ENCODE measurements at regions not wholly inside any gene's neighbourhood (a gene's known extent, or its start where the extent isn't known, plus 50 kb on each side); places are given as distances from the start of the nearest gene placed in this dataset.

GRCh38 chr5:77871946-77872345, 95.8 kb upstream of the TBCA start:
- H3K4me2 ChIP-seq (ENCODE audit: control insufficient read depth, insufficient read depth), result no peak overlapping the region
- ChIA-PET RAD21 (ENCODE audit: unreplicated experiment) (no interaction called here), SMC1A (ENCODE audit: uncharacterized antibody, unreplicated experiment) (interaction anchor here (0.7 to 2.1 kb wide), 7 partner anchors 8 to 279 kb away, joined by 3 to 6 read pairs (median 3); no protein-coding TSS in a partner anchor), CTCF (interaction anchor here (0.8 to 2.2 kb wide), 3 partner anchors 9 to 136 kb away, joined by 4 to 9 read pairs (median 5); no protein-coding TSS in a partner anchor), POLR2A (no interaction called here)
- H3K4me3 ChIP-seq, result no peak overlapping the region
- no peak for DNase-seq (ENCODE audit: low read depth, low spot score)
- no peaks in the 10 kb centered on the region for H3K27me3 ChIP-seq (replicated peaks in 1 of 2; ENCODE audit: control insufficient read depth in 2 of 2, insufficient read depth in 2 of 2, low read length in 1 of 2)
- H3K27ac ChIP-seq (ENCODE audit: control insufficient read depth, insufficient read depth), result no peak overlapping the region
- no peaks in the 10 kb centered on the region for H3K9me3 ChIP-seq (replicated peaks; ENCODE audit: control insufficient read depth, insufficient read depth, low read length)
- H3K9ac ChIP-seq (ENCODE audit: control insufficient read depth, insufficient read depth, low read length), result no peak overlapping the region
- peaks cover 5% of the 10 kb centered on the region; the same call in 1 of the 2 replicates for H3K4me1 ChIP-seq (ENCODE audit: control insufficient read depth, insufficient read depth, low read length)
- BruUV-seq (replicated peaks), result no TSS peak
- no peaks in the 10 kb centered on the region for H3K79me2 ChIP-seq (ENCODE audit: control insufficient read depth, insufficient read depth, low read length)
- 52% methylated on average over 4 of the region's 4 CpGs for WGBS (ENCODE audit: insufficient coverage, insufficient replicate concordance, low lambda C conversion rate, missing lambda C conversion rate)
- in situ Hi-C loops (cut with MboI) (no loop called here), intact Hi-C loops (cut with micrococcal nuclease; ENCODE audit: unreplicated experiment) (no loop called here)
- ATAC-seq, result no peak
- no peaks in the 10 kb centered on the region for H3K36me3 ChIP-seq (ENCODE audit: control insufficient read depth in 2 of 2, insufficient read depth in 2 of 2, low read length in 1 of 2)
- H4K20me1 ChIP-seq (ENCODE audit: control insufficient read depth, insufficient read depth), result no peaks in the 10 kb centered on the region
- TF ChIP-seq EGR1 (IDR thresholded peaks at IDR 0.05; ENCODE audit: borderline replicate concordance in 1 of 2, low read depth in 2 of 2, low read length in 2 of 2) (no peak), SUZ12 (IDR thresholded peaks at IDR 0.05; ENCODE audit: unreplicated experiment) (no peak), FOS (IDR thresholded peaks at IDR 0.05; ENCODE audit: borderline replicate concordance, extremely low read depth, insufficient read length) (no peak), IRF4 (IDR thresholded peaks at IDR 0.05; ENCODE audit: low read depth, low read length) (no peak), EP300 (IDR thresholded peaks at IDR 0.05; ENCODE audit: borderline replicate concordance in 1 of 2, control insufficient read depth in 1 of 2, low read depth in 2 of 2, low read length in 2 of 2) (no peak), ZNF384 (IDR thresholded peaks at IDR 0.05; ENCODE audit: borderline replicate concordance, low read depth, low read length) (no peak), NRF1 (conservative IDR thresholded peaks at IDR 0.05; ENCODE audit: low read depth, low read length) (no peak), SREBF1 (IDR thresholded peaks at IDR 0.05; ENCODE audit: low read length) (no peak)
- TF ChIP-seq, protein P1, sequence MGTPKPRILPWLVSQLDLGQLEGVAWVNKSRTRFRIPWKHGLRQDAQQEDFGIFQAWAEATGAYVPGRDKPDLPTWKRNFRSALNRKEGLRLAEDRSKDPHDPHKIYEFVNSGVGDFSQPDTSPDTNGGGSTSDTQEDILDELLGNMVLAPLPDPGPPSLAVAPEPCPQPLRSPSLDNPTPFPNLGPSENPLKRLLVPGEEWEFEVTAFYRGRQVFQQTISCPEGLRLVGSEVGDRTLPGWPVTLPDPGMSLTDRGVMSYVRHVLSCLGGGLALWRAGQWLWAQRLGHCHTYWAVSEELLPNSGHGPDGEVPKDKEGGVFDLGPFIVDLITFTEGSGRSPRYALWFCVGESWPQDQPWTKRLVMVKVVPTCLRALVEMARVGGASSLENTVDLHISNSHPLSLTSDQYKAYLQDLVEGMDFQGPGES (IDR thresholded peaks at IDR 0.05), result no peak
- TF ChIP-seq, protein P2, sequence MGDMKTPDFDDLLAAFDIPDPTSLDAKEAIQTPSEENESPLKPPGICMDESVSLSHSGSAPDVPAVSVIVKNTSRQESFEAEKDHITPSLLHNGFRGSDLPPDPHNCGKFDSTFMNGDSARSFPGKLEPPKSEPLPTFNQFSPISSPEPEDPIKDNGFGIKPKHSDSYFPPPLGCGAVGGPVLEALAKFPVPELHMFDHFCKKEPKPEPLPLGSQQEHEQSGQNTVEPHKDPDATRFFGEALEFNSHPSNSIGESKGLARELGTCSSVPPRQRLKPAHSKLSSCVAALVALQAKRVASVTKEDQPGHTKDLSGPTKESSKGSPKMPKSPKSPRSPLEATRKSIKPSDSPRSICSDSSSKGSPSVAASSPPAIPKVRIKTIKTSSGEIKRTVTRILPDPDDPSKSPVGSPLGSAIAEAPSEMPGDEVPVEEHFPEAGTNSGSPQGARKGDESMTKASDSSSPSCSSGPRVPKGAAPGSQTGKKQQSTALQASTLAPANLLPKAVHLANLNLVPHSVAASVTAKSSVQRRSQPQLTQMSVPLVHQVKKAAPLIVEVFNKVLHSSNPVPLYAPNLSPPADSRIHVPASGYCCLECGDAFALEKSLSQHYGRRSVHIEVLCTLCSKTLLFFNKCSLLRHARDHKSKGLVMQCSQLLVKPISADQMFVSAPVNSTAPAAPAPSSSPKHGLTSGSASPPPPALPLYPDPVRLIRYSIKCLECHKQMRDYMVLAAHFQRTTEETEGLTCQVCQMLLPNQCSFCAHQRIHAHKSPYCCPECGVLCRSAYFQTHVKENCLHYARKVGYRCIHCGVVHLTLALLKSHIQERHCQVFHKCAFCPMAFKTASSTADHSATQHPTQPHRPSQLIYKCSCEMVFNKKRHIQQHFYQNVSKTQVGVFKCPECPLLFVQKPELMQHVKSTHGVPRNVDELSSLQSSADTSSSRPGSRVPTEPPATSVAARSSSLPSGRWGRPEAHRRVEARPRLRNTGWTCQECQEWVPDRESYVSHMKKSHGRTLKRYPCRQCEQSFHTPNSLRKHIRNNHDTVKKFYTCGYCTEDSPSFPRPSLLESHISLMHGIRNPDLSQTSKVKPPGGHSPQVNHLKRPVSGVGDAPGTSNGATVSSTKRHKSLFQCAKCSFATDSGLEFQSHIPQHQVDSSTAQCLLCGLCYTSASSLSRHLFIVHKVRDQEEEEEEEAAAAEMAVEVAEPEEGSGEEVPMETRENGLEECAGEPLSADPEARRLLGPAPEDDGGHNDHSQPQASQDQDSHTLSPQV (IDR thresholded peaks at IDR 0.05), result no peak
- no peak for FAIRE-seq
- no peak overlapping the region for H2AFZ ChIP-seq (ENCODE audit: control insufficient read depth, low read depth, low read length)
